NCI-H82 (cell line): ENCODE measurements at regions not wholly inside any gene's neighbourhood (a gene's known extent, or its start where the extent isn't known, plus 50 kb on each side); places are given as distances from the start of the nearest gene placed in this dataset.

Source experiments
- DNase-seq: peaks from one replicate; lab custom pipeline; 2025; lab: John Stamatoyannopoulos, UW

DNA sequence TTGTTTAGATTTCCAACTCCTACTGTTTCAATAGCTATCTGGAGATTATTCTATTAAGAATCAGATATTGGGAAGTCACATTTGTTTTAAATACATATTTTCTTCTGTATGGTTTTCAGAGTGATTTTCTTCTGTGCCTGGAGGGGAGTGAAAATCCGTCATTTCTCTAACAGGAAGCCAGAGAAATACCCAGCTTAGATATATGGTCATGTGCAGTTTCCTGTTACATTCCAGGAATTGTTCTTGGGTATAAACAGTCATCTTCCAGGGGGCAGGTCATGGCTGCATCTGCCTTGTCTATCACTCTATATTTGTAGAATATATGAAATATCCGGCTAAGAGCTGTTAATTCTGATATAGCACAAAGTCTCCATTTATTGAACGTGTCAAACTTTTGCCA is 77.5 kb upstream of the MIR17HG start:
- no peak for DNase-seq

DNA sequence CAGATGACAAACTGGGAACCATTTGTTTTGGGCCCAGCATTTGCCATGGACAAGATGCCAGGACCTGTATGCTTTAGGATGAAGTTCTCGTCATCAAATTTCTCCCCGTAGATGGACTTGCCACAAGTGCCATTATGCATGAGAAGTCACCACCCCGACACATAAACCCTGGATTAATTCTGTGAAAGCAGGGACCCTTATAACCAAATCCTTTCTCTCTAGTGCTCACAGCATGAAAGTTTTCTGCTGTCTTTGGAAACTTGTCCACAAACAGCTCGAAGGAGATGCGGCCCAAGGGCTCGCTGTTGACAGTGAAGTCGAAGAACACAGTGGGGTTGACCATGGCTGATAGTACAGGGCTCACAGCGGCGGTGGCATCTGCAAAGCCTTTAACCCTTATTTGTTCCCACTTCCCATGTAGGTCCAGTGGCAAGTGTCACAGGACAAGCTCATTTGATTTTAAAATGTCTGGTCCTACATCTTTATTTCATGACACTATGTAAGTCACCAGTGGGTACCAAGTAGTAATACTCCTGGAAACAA is 75.2 kb upstream of the MIR17HG start:
- DNase-seq = no peak

DNA sequence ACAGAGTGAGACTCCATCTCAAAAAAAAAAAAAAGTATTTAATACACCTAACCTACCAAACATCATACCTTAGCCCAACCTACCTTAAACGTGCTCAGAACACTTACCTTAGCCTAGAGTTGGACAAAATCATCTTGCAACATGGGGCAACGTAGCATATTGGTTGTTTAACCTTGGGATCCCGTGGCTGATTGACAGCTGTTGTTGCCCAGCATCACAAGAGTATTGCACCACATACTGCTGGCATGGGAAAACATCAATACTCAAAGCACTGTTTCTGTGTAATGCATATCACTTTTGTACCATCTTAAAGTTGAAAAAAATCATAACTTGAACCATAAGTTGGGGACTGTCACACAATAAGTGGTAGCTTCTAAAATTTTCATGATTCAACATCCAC is 73.8 kb upstream of the MIR17HG start:
- DNase-seq = no peak

DNA sequence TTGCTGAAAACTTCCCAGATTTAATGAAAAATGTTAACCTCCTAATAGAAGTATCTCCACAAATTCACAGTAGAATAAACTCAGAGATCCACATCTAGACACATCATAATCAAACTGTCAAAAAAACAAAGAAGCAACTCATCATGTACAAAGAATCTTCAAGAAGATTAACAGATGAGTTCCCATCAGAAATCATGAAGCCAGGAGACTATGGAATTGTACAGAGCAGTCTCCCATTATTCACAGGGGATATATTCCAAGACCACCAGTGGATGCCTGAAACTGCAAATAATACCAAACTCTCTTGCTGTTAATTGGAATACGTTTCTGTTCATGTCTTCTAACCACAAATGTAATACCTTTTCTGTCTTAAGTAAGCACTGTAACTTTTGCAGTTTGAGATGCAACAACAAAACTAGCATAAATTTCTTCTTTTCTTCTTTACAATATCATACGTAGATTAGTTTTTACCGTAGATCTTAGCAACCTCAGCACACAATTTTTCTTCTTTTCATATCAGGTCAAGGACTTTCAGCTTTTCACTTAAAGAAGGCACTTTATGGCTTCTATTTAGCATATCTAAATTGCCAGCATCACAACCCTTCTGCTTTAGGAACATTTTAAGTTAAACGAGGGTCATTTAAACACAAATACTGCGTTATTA is 70.3 kb upstream of the MIR17HG start:
- DNase-seq = no peak

DNA sequence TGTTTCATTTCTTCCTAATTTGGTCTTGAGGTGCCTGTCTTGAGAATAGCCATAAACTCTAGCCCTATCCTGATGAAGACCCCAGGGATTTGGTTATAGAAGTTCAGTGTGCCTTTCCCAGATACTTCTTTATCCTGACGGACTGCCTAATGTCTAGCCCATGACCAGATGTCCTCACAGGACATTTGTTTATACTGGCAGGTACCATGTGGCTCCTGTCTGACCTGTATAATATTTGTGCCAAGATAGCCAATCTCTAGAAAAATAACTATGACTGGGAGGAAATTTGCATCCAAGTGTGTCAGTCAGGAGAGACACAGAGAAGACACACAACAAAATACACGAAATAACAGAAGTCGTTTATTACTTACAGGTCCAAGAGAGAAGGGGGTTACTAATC is 69.2 kb upstream of the MIR17HG start:
- DNase-seq = no peak

DNA sequence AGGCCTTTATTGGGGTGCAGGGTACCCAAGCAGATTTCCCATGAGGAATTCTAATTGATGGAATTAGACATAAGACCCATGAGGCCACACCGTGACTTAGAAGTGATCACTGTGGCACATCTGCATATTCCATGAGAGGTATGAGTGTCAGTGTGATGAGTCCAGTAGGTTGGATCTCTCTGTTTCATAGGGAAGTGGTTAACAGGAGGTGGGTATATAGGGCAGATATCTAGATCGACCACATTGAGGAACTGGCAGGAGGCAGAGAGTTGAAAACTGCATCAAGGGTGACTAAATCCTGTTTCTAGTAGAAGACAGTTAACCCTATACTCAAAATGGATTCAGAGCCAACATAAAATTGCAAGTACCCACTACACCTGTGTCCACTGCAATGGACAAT is 68.6 kb upstream of the MIR17HG start:
- DNase-seq = no peak

DNA sequence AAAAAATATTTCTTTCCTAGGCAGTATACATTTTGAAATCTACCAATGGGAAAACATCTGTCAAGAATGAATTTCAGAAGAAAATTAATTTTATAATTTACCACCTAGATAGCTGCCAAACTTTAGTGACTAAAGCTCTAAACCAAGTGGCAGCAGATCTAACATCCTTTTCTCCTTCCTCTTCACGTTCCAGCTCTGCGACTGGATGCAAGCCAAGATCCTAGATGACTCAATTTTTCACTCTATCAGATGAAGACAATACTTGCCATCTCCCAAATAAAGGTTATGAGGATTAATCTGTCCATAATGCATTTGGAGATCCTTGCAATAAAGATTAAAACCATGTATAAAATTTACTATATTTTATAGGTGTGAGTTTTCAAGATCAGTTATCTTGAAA is 66.7 kb upstream of the MIR17HG start:
- no peak for DNase-seq

DNA sequence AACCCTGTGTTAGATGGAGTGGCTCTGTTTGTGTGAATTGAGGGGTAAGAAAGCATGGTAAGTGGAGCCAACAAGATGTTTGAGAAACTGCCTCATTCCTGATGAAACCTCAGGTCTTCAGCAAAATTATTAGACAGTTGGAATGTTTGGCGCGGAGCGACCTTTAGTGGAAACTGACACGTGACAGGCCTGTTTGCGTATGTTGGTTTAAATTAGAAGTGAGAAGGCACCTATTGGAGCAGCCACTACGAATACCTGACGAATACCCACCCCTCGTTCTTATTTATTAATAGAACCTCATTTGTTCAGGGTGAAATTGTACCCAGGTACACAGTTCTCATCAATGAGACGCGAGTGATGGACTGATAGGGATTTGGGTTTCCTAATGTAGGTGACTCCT is 63.2 kb upstream of the MIR17HG start:
- no peak for DNase-seq

DNA sequence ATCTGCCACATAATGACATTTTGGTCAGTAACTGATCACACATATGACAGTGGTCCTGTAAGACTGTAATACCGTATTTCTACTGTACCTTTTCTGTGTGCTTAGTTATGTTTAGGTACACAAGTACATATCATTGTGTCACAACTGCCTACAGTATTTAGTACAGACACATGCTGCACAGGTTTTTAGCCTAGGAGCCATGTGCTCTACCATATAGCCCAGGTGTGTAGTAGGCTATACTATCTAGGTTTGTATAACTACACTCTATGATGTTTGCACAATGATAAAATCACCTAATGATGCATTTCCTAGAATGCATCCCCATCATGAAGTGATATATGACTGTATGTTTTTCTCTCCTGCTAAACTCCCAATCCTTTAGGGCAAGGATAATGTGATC is 61.2 kb upstream of the MIR17HG start:
- DNase-seq = no peak

DNA sequence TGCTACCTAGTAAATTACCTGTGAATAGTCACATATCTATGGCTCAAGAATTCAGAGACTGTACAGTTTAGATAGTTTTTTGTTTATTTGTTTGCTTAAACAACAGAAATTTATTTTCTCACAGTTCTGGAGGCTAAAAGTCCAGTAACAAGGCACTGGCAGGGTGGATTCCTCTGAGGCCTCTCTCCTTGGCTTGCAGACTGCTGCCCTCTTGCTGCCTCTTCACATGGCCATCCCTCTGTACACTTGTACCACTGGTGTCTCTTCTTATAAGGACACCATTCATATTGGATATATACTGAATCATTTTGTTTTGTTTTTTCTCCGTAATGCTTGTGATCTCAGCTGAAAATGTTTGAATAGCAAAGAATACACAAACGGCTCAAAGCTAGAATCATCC is 56.4 kb upstream of the MIR17HG start:
- DNase-seq = no peak

DNA sequence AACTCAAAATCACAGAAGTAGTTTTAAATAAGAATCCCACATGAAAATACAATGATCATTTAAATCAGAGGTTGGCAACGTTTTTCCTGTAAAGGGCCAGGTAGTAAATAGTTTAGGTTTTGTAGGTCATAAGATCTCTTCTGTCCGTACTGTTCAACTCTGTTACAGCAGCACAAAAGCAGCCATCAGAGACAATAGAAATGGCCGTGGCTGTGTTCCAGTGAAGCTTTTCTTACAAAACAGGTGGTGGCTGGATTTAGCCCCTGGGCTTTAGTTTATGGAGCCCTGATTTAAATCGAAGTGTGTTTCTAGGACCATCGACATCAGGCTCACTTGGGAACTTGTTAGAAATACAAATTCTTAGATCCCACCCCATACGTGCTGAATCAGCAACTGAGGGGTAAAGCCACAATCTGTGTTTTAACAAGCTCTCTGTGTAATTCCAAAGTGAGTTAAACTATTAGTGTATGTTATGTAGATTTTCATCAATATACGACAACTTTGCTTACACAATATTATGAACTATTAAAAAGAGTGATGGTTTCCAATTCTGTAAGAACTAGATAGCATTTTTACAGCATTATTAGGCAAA is 54.8 kb upstream of the MIR17HG start:
- DNase-seq = peak; percentile 59

DNA sequence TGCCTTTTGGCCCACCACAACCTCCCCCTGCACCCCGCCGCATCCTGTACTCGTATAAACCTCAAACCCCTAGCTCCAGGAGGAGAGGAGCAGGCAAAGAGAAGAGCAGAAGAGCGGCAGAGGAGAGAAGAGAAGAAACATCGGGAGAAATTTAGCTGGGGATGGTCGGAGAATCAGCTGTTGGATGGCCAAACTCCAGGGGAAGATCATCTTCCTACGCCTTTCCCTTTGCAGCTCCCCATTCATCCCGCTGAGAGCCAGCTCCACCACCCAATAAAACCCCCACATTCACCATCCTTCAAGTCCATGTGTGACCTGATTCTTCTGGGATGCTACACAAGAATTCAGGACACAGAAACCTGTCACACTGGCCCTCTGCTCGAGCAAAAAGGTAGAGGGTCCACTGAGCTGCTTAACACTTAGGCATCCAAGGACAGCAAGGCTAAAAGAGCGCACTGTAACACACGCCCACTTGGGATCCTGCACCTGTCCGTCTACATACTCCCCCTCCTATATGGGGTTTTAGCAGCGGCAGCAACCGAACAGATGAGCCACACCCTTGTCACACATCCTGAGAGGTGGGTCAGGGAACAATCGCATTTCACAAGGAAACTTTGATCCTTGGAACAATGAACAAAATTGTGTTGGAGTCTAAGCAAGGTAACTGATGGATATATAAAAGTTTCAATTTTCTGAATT is 51.6 kb upstream of the MIR17HG start:
- no peak for DNase-seq

DNA sequence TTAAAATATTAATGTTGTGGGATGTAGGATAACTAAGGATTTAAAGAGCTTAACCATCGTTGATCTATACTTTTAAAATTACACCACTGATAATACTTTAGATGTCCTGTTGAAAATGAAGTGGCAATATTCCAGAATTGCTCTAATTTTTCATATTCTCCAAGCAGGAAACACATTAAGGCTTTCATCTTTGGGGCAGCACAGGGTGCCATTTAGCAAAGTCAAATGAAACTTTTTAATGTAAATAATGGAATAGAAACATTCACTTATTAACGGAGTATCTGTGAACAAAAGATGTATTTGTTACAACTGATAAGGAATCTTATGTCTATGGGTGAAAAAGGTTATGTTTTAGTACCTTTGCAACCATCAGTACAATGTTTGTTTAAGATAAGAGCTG is 50.0 kb upstream of the MIR17HG start:
- no peak for DNase-seq
